Gastrocnemius medialis (tissue), 4 donors: ENCODE measurements at regions not wholly inside any gene's neighbourhood (a gene's known extent, or its start where the extent isn't known, plus 50 kb on each side); places are given as distances from the start of the nearest gene placed in this dataset.
"Not testable (repeated sequence)": the region's sequence is repeated elsewhere in the genome, so short reads cannot be mapped to it uniquely, and the experiment has no call there.

Source experiments
- ATAC-seq, 2 donors: fragments of 150-250 bp; one replicate each; pipeline ENCODE4 v1.9.1; 2016
- DNase-seq, 2 donors: peaks; one replicate each; pipeline ENCODE4 v3.0.0-alpha.2; 2019
- H3K27ac ChIP-seq, 4 donors: fragments of 200-600 bp; sonication (generic); 1 replicate in 1 of 4; 2 replicates in 3 of 4; pipeline ENCODE4 v1.5.1; 2016 to 2018; ENCODE audit warnings: mild to moderate bottlenecking in 2 of 4, moderate library complexity in 1 of 4
- H3K27me3 ChIP-seq, 3 donors: fragments of 200-600 bp; sonication (generic) in 2 of 3; 1 replicate in 1 of 3; 2 replicates in 2 of 3; pipeline versions ENCODE4 v1.5.1 to v1.6.0; 2016 to 2019; ENCODE audit warnings: mild to moderate bottlenecking in 1 of 3, moderate library complexity in 1 of 3
- H3K36me3 ChIP-seq, 2 donors: fragments of 200-600 bp; sonication (generic) in 1 of 2; one replicate each; pipeline ENCODE4 v1.5.1; 2017 to 2018
- H3K4me1 ChIP-seq, 2 donors: fragments of 200-600 bp; sonication (generic) in 1 of 2; one replicate each; pipeline ENCODE4 v1.5.1; 2016 to 2017; ENCODE audit warnings: mild to moderate bottlenecking in 2 of 2
- H3K4me3 ChIP-seq, 4 donors: fragments of 200-600 bp; sonication (generic) in 3 of 4; 1 replicate in 1 of 4; 2 replicates in 3 of 4; pipeline ENCODE4 v1.5.1; 2016 to 2019; ENCODE audit warnings: mild to moderate bottlenecking in 2 of 4
- H3K9me3 ChIP-seq, 3 donors: fragments of 200-600 bp; sonication (generic) in 2 of 3; 1 replicate in 1 of 3; 2 replicates in 2 of 3; pipeline ENCODE4 v1.5.1; 2016 to 2019
- POLR2A ChIP-seq, 2 donors: fragments of 450-650 bp; IDR thresholded peaks; one replicate each; pipeline ENCODE4 v1.6.1; 2017; ENCODE audit warnings: antibody characterized with exemption in 2 of 2, mild to moderate bottlenecking in 2 of 2, moderate library complexity in 2 of 2
- in situ Hi-C, 4 donors: fragments of 200-750 bp; cut with MboI; loops; one replicate each; pipeline versions ENCODE4 v1.15.0 to v1.8.0; 2017; ENCODE audit warnings: low sequenced_read_pairs in 4 of 4
- intact Hi-C: fragments of 100-400 bp; cut with DNase I; formaldehyde crosslinking; loops from one replicate; pipeline ENCODE4 v1.15.1; 2023; ENCODE audit warnings: low total_unique reads
- TF ChIP-seq, protein P1 (sequence below), 5 experiments: fragments of 450-650 bp in 3 of 5; fragments of 200-600 bp in 2 of 5; sonication (generic) in 2 of 5; IDR thresholded peaks in 4 of 5; conservative IDR thresholded peaks in 1 of 5; 1 replicate in 4 of 5; 2 replicates in 1 of 5; pipeline ENCODE4 v1.5.1; 2016 to 2019; ENCODE audit warnings: antibody characterized with exemption in 5 of 5, mild to moderate bottlenecking in 3 of 5, moderate library complexity in 3 of 5

GRCh38 chr14:85858634-85859033 lies 328.7 kb downstream of the FLRT2 start:
- Histone ChIP-seq H3K27me3 (no peaks in the 10 kb centered on the region), H3K36me3 (no peaks in the 10 kb centered on the region), H3K27ac (no peak overlapping the region), H3K9me3 (no peaks in the 10 kb centered on the region), H3K4me3 (no peak overlapping the region), H3K4me1 (peaks cover 0 to 15% of the 10 kb centered on the region in 2 donors)
- DNase-seq (no peak), ATAC-seq (no peak)
- intact Hi-C loops, result no loop called here
- in situ Hi-C loops, result no loop called here
- TF ChIP-seq POLR2A (IDR thresholded peaks at IDR 0.05), result no peak

DNA sequence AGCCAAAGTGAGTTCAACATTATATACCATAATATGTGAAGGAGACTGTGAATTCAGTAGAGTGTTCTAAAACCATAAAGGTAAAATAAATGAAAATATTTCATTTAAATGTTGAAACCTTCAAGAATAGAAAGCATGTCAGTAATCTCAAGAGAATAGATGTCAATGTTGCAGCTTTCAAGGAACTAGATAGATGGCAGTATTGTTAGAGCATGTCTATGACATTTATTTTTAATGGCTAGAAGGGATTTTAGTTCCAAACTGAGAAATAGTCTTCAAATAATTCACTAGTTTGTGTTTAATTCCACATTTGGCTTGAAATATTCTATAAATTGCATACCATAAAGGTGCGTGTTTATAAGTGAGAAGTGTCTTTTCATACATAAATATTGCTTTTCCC lies 326.5 kb downstream of the FLRT2 start:
- Histone ChIP-seq H3K4me1 (peaks cover 0 to 17% of the 10 kb centered on the region in 2 donors), H3K4me3 (no peak overlapping the region), H3K36me3 (no peaks in the 10 kb centered on the region), H3K9me3 (no peaks in the 10 kb centered on the region), H3K27me3 (no peaks in the 10 kb centered on the region), H3K27ac (no peak overlapping the region)
- in situ Hi-C loops (no loop called here), intact Hi-C loops (no loop called here)
- no peak for DNase-seq
- no peak for TF ChIP-seq POLR2A (IDR thresholded peaks at IDR 0.05)
- TF ChIP-seq, protein P1, sequence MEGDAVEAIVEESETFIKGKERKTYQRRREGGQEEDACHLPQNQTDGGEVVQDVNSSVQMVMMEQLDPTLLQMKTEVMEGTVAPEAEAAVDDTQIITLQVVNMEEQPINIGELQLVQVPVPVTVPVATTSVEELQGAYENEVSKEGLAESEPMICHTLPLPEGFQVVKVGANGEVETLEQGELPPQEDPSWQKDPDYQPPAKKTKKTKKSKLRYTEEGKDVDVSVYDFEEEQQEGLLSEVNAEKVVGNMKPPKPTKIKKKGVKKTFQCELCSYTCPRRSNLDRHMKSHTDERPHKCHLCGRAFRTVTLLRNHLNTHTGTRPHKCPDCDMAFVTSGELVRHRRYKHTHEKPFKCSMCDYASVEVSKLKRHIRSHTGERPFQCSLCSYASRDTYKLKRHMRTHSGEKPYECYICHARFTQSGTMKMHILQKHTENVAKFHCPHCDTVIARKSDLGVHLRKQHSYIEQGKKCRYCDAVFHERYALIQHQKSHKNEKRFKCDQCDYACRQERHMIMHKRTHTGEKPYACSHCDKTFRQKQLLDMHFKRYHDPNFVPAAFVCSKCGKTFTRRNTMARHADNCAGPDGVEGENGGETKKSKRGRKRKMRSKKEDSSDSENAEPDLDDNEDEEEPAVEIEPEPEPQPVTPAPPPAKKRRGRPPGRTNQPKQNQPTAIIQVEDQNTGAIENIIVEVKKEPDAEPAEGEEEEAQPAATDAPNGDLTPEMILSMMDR (IDR thresholded peaks at IDR 0.05 in 4 of 5, conservative IDR thresholded peaks at IDR 0.05 in 1 of 5), result no peak
- no peak for ATAC-seq

GRCh38 chr14:85853996-85854526 lies 324.1 kb downstream of the FLRT2 start:
- Histone ChIP-seq H3K27ac (no peak overlapping the region), H3K27me3 (no peaks in the 10 kb centered on the region), H3K4me1 (peaks cover 0 to 17% of the 10 kb centered on the region in 2 donors), H3K4me3 (no peak overlapping the region), H3K36me3 (no peaks in the 10 kb centered on the region), H3K9me3 (no peaks in the 10 kb centered on the region)
- intact Hi-C loops (no loop called here), in situ Hi-C loops (no loop called here)
- TF ChIP-seq, protein P1 (IDR thresholded peaks at IDR 0.05 in 4 of 5, conservative IDR thresholded peaks at IDR 0.05 in 1 of 5), result no peak
- no peak for TF ChIP-seq POLR2A (IDR thresholded peaks at IDR 0.05)
- no peak for DNase-seq
- peak; percentile 69 to 91 for ATAC-seq

GRCh38 chr14:85852906-85853305 lies 323.0 kb downstream of the FLRT2 start:
- Histone ChIP-seq H3K4me3 (no peak overlapping the region), H3K4me1 (peaks cover 0 to 17% of the 10 kb centered on the region in 2 donors), H3K9me3 (no peaks in the 10 kb centered on the region), H3K27ac (no peak overlapping the region), H3K27me3 (no peaks in the 10 kb centered on the region), H3K36me3 (no peaks in the 10 kb centered on the region)
- intact Hi-C loops, result no loop called here
- TF ChIP-seq, protein P1 (IDR thresholded peaks at IDR 0.05 in 4 of 5, conservative IDR thresholded peaks at IDR 0.05 in 1 of 5), result no peak
- TF ChIP-seq POLR2A (IDR thresholded peaks at IDR 0.05), result no peak
- DNase-seq, result no peak
- no peak for ATAC-seq
- in situ Hi-C loops, result no loop called here

DNA sequence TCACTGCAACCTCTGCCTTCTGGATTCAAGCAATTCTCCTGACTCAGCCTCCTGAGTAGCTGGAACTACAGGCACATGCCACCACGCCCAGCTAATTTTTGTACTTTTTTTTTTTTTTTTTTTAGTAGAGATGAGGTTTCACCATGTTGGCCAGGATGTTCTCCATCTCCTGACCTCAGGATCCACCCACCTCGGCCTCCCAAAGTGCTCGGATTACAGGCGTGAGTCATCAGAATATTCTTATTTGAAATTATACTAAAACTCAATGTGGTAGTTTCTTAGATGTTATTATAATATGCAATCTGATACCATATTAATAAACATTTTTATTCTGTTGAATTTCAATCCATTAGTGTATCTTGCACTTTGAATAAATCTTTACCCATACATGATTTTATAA lies 322.2 kb downstream of the FLRT2 start:
- peaks cover 0 to 17% of the 10 kb centered on the region in 2 donors for H3K4me1 ChIP-seq
- H3K27ac ChIP-seq, H3K4me3 ChIP-seq, in situ Hi-C loops, H3K27me3 ChIP-seq, H3K36me3 ChIP-seq, intact Hi-C loops, H3K9me3 ChIP-seq: not testable (repeated sequence)
- DNase-seq (peak; percentile 20 to 37), ATAC-seq (peak; percentile 49 to 62)

- H3K36me3 ChIP-seq, H3K27me3 ChIP-seq, DNase-seq, H3K4me3 ChIP-seq, intact Hi-C loops, H3K4me1 ChIP-seq, ATAC-seq, in situ Hi-C loops, H3K9me3 ChIP-seq, H3K27ac ChIP-seq: not testable (repeated sequence)
These were observed 300.6 kb downstream of the FLRT2 start for GRCh38 chr14:85830549-85830948.

DNA sequence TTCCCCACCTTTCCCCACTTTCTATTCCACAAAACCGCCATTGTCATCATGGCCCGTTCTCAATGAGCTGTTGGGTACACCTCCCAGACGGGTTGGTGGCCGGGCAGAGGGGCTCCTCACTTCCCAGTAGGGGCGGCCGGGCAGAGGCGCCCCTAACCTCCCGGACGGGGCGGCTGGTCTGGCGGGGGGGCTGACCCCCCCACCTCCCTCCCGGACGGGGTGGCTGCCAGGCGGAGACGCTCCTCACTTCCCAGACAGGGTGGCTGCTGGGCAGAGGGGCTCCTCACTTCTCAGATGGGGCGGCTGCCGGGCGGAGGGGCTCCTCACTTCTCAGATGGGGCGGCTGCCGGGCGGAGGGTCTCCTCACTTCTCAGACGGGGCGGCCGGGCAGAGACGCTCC lies 299.7 kb downstream of the FLRT2 start:
- H3K4me3 ChIP-seq, intact Hi-C loops, H3K36me3 ChIP-seq, DNase-seq, H3K27ac ChIP-seq, H3K9me3 ChIP-seq, in situ Hi-C loops, H3K27me3 ChIP-seq, ATAC-seq, H3K4me1 ChIP-seq: not testable (repeated sequence)
